Ovary (tissue), 3 donors: ENCODE measurements at regions not wholly inside any gene's neighbourhood (a gene's known extent, or its start where the extent isn't known, plus 50 kb on each side); places are given as distances from the start of the nearest gene placed in this dataset.

Source experiments
- EP300 ChIP-seq: sonication (generic); formaldehyde crosslinking; IDR thresholded peaks from one replicate; pipeline ENCODE4 v1.6.1; 2017; ENCODE audit warnings: antibody characterized with exemption
- TF ChIP-seq, protein P1 (sequence below), 3 donors: fragments of 450-650 bp in 2 of 3; fragments of 200-600 bp in 1 of 3; IDR thresholded peaks; one replicate each; pipeline versions ENCODE4 v1.5.1 to v1.8.0; 2016 to 2022; ENCODE audit warnings: antibody characterized with exemption in 3 of 3, mild to moderate bottlenecking in 1 of 3
- donor health status: DM: no; HTN: no; CAD: no.

DNA sequence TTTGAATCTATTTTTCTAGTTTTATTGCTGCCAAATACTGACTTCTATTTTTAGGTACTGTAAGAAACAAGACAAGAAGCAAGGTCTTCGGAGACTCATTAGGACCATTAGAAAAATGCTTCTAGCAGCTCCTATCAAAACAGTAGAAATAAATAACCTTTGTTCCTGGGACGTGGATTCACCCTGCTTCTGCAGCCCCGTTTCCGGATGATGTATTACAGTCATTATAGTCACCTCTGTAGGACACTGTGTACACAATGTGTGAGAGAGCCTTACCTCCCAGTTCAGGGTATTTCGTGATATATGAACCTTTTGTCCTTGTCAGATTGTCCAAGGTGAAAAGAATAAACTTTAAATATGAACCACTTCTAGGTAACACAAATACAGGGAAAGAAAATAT lies 484.0 kb upstream of the TECRL start:
- TF ChIP-seq, protein P1, sequence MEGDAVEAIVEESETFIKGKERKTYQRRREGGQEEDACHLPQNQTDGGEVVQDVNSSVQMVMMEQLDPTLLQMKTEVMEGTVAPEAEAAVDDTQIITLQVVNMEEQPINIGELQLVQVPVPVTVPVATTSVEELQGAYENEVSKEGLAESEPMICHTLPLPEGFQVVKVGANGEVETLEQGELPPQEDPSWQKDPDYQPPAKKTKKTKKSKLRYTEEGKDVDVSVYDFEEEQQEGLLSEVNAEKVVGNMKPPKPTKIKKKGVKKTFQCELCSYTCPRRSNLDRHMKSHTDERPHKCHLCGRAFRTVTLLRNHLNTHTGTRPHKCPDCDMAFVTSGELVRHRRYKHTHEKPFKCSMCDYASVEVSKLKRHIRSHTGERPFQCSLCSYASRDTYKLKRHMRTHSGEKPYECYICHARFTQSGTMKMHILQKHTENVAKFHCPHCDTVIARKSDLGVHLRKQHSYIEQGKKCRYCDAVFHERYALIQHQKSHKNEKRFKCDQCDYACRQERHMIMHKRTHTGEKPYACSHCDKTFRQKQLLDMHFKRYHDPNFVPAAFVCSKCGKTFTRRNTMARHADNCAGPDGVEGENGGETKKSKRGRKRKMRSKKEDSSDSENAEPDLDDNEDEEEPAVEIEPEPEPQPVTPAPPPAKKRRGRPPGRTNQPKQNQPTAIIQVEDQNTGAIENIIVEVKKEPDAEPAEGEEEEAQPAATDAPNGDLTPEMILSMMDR (IDR thresholded peaks at IDR 0.05), result no peak
- no peak for TF ChIP-seq EP300
